Suprapubic skin (tissue), 4 donors: ENCODE measurements at regions not wholly inside any gene's neighbourhood (a gene's known extent, or its start where the extent isn't known, plus 50 kb on each side); places are given as distances from the start of the nearest gene placed in this dataset.

Source experiments
- DNase-seq, 2 donors: peaks; one replicate each; pipeline ENCODE4 v3.0.0-alpha.2; 2019; ENCODE audit warnings: low spot score in 2 of 2
- H3K27ac ChIP-seq: fragments of 200-600 bp; sonication (generic); one replicate; pipeline ENCODE4 v1.5.1; 2019
- H3K27me3 ChIP-seq: fragments of 200-600 bp; sonication (generic); one replicate; pipeline ENCODE4 v1.5.1; 2019
- H3K36me3 ChIP-seq: fragments of 200-600 bp; sonication (generic); one replicate; pipeline ENCODE4 v1.5.1; 2019
- H3K4me1 ChIP-seq: fragments of 200-600 bp; sonication (generic); one replicate; pipeline ENCODE4 v1.5.1; 2019
- H3K4me3 ChIP-seq: fragments of 200-600 bp; sonication (generic); one replicate; pipeline ENCODE4 v1.5.1; 2019; ENCODE audit warnings: mild to moderate bottlenecking
- H3K9me3 ChIP-seq: fragments of 200-600 bp; sonication (generic); one replicate; pipeline ENCODE4 v1.5.1; 2019
- EP300 ChIP-seq: sonication (generic); formaldehyde crosslinking; IDR thresholded peaks from one replicate; pipeline ENCODE4 v1.6.1; 2017; ENCODE audit warnings: antibody characterized with exemption
- POLR2A ChIP-seq, 2 donors: fragments of 450-650 bp; IDR thresholded peaks; one replicate each; pipeline ENCODE4 v1.6.1; 2017; ENCODE audit warnings: antibody characterized with exemption in 2 of 2, mild to moderate bottlenecking in 2 of 2, moderate library complexity in 2 of 2
- POLR2AphosphoS5 ChIP-seq, 3 donors: sonication (generic); formaldehyde crosslinking; IDR thresholded peaks; one replicate each; pipeline ENCODE4 v1.6.1; 2017; ENCODE audit warnings: antibody characterized with exemption in 3 of 3
- WGBS: methylation state at CpG from one replicate; pipeline ENCODE4 v1.1.5; 2018; 5-methylcytosine and 5-hydroxymethylcytosine counted together
- TF ChIP-seq, protein P1 (sequence below), 2 donors: fragments of 200-600 bp in 1 of 2; fragments of 450-650 bp in 1 of 2; sonication (generic) in 1 of 2; IDR thresholded peaks; one replicate each; pipeline ENCODE4 v1.5.1; 2016 to 2019; ENCODE audit warnings: antibody characterized with exemption in 2 of 2, mild to moderate bottlenecking in 1 of 2, moderate library complexity in 1 of 2

GRCh38 chr5:44714871-44715561 lies 93.7 kb upstream of the MRPS30 start:
- H3K9me3 ChIP-seq = no peaks in the 10 kb centered on the region
- H3K27ac ChIP-seq = no peak overlapping the region
- no peak for DNase-seq
- H3K4me3 ChIP-seq = no peak overlapping the region
- H3K36me3 ChIP-seq = no peaks in the 10 kb centered on the region
- H3K27me3 ChIP-seq = no peaks in the 10 kb centered on the region
- WGBS = 83% methylated on average over 3 of the region's 3 CpGs
- TF ChIP-seq, protein P1, sequence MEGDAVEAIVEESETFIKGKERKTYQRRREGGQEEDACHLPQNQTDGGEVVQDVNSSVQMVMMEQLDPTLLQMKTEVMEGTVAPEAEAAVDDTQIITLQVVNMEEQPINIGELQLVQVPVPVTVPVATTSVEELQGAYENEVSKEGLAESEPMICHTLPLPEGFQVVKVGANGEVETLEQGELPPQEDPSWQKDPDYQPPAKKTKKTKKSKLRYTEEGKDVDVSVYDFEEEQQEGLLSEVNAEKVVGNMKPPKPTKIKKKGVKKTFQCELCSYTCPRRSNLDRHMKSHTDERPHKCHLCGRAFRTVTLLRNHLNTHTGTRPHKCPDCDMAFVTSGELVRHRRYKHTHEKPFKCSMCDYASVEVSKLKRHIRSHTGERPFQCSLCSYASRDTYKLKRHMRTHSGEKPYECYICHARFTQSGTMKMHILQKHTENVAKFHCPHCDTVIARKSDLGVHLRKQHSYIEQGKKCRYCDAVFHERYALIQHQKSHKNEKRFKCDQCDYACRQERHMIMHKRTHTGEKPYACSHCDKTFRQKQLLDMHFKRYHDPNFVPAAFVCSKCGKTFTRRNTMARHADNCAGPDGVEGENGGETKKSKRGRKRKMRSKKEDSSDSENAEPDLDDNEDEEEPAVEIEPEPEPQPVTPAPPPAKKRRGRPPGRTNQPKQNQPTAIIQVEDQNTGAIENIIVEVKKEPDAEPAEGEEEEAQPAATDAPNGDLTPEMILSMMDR (IDR thresholded peaks at IDR 0.05) = no peak
- no peak for TF ChIP-seq POLR2AphosphoS5 (IDR thresholded peaks at IDR 0.05)
- TF ChIP-seq EP300 = no peak
- no peak for TF ChIP-seq POLR2A (IDR thresholded peaks at IDR 0.05)
- H3K4me1 ChIP-seq = no peaks in the 10 kb centered on the region

- H3K27me3 ChIP-seq = no peaks in the 10 kb centered on the region
- DNase-seq = no peak
- H3K4me1 ChIP-seq = no peaks in the 10 kb centered on the region
- no peaks in the 10 kb centered on the region for H3K36me3 ChIP-seq
- no peak overlapping the region for H3K4me3 ChIP-seq
- 75% methylated on average over 3 of the region's 3 CpGs for WGBS
- H3K27ac ChIP-seq = no peak overlapping the region
- no peaks in the 10 kb centered on the region for H3K9me3 ChIP-seq
- TF ChIP-seq EP300 = no peak
- TF ChIP-seq, protein P1 (IDR thresholded peaks at IDR 0.05) = no peak
- no peak for TF ChIP-seq POLR2AphosphoS5 (IDR thresholded peaks at IDR 0.05)
- no peak for TF ChIP-seq POLR2A (IDR thresholded peaks at IDR 0.05)
Measured at GRCh38 chr5:44713446-44713845, 95.3 kb upstream of the MRPS30 start.

GRCh38 chr5:44711901-44712300 lies 96.8 kb upstream of the MRPS30 start:
- Histone ChIP-seq H3K27ac (no peak overlapping the region), H3K27me3 (no peaks in the 10 kb centered on the region), H3K4me3 (no peak overlapping the region), H3K36me3 (no peaks in the 10 kb centered on the region), H3K9me3 (no peaks in the 10 kb centered on the region), H3K4me1 (no peaks in the 10 kb centered on the region)
- TF ChIP-seq POLR2A (IDR thresholded peaks at IDR 0.05) (no peak), EP300 (no peak), POLR2AphosphoS5 (IDR thresholded peaks at IDR 0.05) (no peak)
- TF ChIP-seq, protein P1 (IDR thresholded peaks at IDR 0.05) = no peak
- 67% methylated on average over 1 of the region's 1 CpG for WGBS
- no peak for DNase-seq

DNA sequence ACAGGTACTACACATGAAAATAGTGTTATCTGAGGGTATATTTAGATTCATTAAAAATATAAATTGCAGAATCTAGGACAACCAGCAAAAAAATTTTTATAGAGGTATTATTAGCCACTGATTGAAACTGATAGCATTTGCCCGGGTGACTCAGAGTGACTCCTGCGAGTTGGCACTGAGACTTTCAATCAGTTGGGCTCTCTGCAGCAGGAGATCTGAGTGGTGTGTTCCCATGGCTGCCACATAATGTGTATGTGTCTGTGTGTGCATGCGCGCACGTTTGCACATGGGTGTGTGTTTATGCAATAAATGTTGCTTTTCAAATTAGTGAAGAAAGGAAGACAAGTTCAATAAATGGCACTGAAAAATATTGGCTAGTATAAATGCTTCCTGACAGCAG lies 100.1 kb upstream of the MRPS30 start:
- WGBS = 90% methylated on average over 5 of the region's 5 CpGs
- H3K27me3 ChIP-seq = no peaks in the 10 kb centered on the region
- no peaks in the 10 kb centered on the region for H3K4me1 ChIP-seq
- no peak for DNase-seq
- no peak overlapping the region for H3K27ac ChIP-seq
- TF ChIP-seq POLR2A (IDR thresholded peaks at IDR 0.05) (no peak), POLR2AphosphoS5 (IDR thresholded peaks at IDR 0.05) (no peak)
- H3K36me3 ChIP-seq = no peaks in the 10 kb centered on the region
- no peaks in the 10 kb centered on the region for H3K9me3 ChIP-seq
- H3K4me3 ChIP-seq = no peak overlapping the region

DNA sequence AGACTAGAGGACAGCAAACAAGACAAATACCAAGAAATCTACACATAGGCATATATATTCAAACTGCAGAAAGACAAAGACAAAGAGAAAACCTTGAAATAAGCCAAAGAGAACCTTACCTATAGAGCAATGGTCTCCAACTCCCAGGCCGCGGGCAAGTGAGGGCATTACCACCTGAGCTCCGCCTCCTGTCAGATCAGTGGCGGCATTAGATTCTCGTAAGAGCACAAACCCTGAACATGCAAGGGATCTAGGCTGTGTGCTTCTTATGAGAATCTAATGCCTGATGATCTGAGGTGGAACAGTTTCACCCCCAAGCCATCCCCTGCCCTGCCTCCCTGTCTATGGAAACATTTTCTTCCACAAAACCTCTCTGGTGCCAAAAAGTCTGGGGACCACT lies 101.0 kb upstream of the MRPS30 start:
- no peaks in the 10 kb centered on the region for H3K9me3 ChIP-seq
- TF ChIP-seq POLR2AphosphoS5 (IDR thresholded peaks at IDR 0.05) (no peak), POLR2A (IDR thresholded peaks at IDR 0.05) (no peak), EP300 (no peak)
- TF ChIP-seq, protein P1 (IDR thresholded peaks at IDR 0.05) = no peak
- WGBS = 88% methylated on average over 5 of the region's 5 CpGs
- H3K27ac ChIP-seq = no peak overlapping the region
- H3K4me3 ChIP-seq = no peak overlapping the region
- DNase-seq = no peak
- no peaks in the 10 kb centered on the region for H3K36me3 ChIP-seq
- H3K4me1 ChIP-seq = no peaks in the 10 kb centered on the region
- H3K27me3 ChIP-seq = no peaks in the 10 kb centered on the region

DNA sequence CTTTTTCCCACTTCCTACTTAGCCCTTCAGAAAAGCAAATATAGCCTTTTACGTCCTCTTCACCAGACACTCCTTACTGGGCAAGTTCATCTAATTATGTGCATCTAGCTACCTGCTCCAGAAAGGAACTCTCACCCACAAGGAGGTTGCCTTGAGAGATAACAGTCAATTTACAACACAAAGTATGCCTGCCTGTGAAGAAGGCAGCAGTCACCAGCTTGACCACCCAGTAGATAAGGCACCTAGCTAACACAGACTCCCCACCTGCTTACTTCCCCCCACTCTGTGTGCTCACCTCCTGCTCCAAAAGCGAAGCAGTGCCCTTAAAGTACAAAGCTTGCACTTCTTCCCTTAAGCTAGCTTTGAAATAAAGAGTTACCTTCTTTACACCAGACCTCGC lies 111.7 kb upstream of the MRPS30 start:
- Histone ChIP-seq H3K27ac (no peak overlapping the region), H3K27me3 (no peaks in the 10 kb centered on the region), H3K4me1 (no peaks in the 10 kb centered on the region), H3K36me3 (no peaks in the 10 kb centered on the region), H3K9me3 (no peaks in the 10 kb centered on the region), H3K4me3 (no peak overlapping the region)
- no peak for DNase-seq
- 79% methylated on average over 3 of the region's 3 CpGs for WGBS
- no peak for TF ChIP-seq POLR2AphosphoS5 (IDR thresholded peaks at IDR 0.05)
- no peak for TF ChIP-seq POLR2A (IDR thresholded peaks at IDR 0.05)
- no peak for TF ChIP-seq EP300
- TF ChIP-seq, protein P1 (IDR thresholded peaks at IDR 0.05) = no peak
